H1 (cell line): ENCODE measurements at regions not wholly inside any gene's neighbourhood (a gene's known extent, or its start where the extent isn't known, plus 50 kb on each side); places are given as distances from the start of the nearest gene placed in this dataset.

Experiments used
- POLR2A ChIP-seq, 2 experiments: IDR thresholded peaks; 1 replicate in 1 of 2; 2 replicates in 1 of 2; pipeline ENCODE4 v1.6.1; 2011; ENCODE audit warnings: low read depth in 2 of 2, low read length in 2 of 2, mild to moderate bottlenecking in 2 of 2; ENCODE audit errors: control extremely low read depth in 1 of 2
- POU5F1 ChIP-seq: IDR thresholded peaks from 2 replicates; pipeline ENCODE4 v1.6.1; 2011; ENCODE audit warnings: low read depth, mild to moderate bottlenecking, low read length, moderate library complexity

DNA sequence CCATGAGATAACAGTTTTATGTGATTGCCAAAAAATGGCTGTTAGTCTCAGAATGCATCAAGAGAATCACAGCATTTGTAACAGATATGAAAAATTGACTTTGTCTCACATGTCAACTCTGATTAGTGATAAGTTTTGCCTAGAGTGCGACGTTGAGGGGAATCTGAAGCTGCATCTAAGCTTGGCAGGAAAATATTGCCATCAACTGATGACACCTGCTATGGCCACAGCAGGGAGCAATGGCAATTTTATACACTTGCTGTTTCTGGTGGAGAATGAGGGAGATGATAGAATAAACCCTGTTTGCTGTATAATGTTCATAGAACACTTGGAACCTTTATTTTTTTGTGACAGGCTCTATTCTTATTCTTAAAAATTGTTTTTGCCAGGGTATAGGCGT, 205.4 kb upstream of the GNPDA2 start (continued):
- TF ChIP-seq POU5F1 (no peak), POLR2A (IDR thresholded peaks at IDR 0.05; ENCODE audit: control extremely low read depth in 1 of 2, low read depth in 2 of 2, low read length in 2 of 2) (no peak)
